Ishikawa (cell line): ENCODE measurements at regions not wholly inside any gene's neighbourhood (a gene's known extent, or its start where the extent isn't known, plus 50 kb on each side); places are given as distances from the start of the nearest gene placed in this dataset.

Source experiments
- CEBPB ChIP-seq: IDR thresholded peaks from 2 replicates; pipeline ENCODE4 v1.6.1; 2012
- CREB1 ChIP-seq: IDR thresholded peaks from 2 replicates; pipeline ENCODE4 v1.6.1; 2012; ENCODE audit warnings: low read depth
- EGR1 ChIP-seq: IDR thresholded peaks from 2 replicates; pipeline ENCODE4 v1.6.1; 2012
- EP300 ChIP-seq: IDR thresholded peaks from 2 replicates; pipeline ENCODE4 v1.6.1; 2012; ENCODE audit warnings: borderline replicate concordance
- FOXM1 ChIP-seq: IDR thresholded peaks from 2 replicates; pipeline ENCODE4 v1.6.1; 2012; ENCODE audit warnings: low read depth, borderline replicate concordance
- MAX ChIP-seq: IDR thresholded peaks from 2 replicates; pipeline ENCODE4 v1.6.1; 2012
- NFIC ChIP-seq: IDR thresholded peaks from 2 replicates; pipeline ENCODE4 v1.6.1; 2012
- RAD21 ChIP-seq: IDR thresholded peaks from 2 replicates; pipeline ENCODE4 v1.6.1; 2012; ENCODE audit warnings: low read depth
- TAF1 ChIP-seq: IDR thresholded peaks from 2 replicates; pipeline ENCODE4 v1.6.1; 2012; ENCODE audit warnings: low read depth, mild to moderate bottlenecking
- TCF12 ChIP-seq: IDR thresholded peaks from 2 replicates; pipeline ENCODE4 v1.6.1; 2012; ENCODE audit warnings: low read depth
- TEAD4 ChIP-seq: IDR thresholded peaks from 2 replicates; pipeline ENCODE4 v1.6.1; 2012
- YY1 ChIP-seq: IDR thresholded peaks from 2 replicates; pipeline ENCODE4 v1.6.1; 2012; ENCODE audit warnings: low read depth
- ZBTB7A ChIP-seq: IDR thresholded peaks from 2 replicates; pipeline ENCODE4 v1.6.1; 2012; ENCODE audit warnings: low read depth
- TF ChIP-seq, protein P1 (sequence below): IDR thresholded peaks from 2 replicates; pipeline ENCODE4 v1.6.1; 2012; ENCODE audit warnings: low read depth, mild to moderate bottlenecking
- TF ChIP-seq, protein P2 (sequence below): IDR thresholded peaks from 2 replicates; pipeline ENCODE4 v1.6.1; 2012

DNA sequence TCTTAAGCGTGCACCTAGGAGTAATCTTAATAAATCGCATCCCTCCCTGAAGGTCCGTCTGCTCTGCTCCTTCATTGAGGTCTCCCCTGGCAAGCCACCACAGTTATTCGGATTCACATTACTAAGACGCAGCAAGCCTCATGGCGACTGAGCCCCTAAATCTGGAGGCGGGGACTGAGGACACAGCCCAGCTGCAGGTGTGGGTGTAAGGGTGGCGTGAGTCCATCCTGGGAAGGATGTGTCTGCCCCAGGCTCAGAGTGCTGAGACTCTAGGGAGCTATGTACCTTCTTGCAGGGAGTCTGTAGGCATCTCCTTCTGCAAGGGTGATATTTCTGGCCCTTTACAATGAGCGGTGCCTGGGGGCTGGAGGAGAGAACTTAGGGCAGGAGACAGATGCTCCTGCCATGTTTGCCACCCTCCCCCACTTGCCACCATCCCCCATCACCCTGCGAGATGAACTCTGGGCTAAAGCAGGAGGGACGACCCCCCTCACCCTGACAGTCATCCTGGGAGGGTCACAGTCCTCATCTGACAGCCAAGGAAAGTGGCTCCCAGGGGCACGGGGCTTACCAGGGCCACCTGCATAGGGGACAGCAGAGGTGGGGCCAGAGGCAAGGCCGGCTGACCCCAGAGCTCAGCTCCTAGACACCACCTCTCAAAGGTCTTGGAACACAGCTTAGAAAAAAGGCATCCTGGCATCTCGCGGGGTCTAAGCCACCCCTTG, 76.4 kb upstream of the FCN1 start:
- TF ChIP-seq, protein P1, sequence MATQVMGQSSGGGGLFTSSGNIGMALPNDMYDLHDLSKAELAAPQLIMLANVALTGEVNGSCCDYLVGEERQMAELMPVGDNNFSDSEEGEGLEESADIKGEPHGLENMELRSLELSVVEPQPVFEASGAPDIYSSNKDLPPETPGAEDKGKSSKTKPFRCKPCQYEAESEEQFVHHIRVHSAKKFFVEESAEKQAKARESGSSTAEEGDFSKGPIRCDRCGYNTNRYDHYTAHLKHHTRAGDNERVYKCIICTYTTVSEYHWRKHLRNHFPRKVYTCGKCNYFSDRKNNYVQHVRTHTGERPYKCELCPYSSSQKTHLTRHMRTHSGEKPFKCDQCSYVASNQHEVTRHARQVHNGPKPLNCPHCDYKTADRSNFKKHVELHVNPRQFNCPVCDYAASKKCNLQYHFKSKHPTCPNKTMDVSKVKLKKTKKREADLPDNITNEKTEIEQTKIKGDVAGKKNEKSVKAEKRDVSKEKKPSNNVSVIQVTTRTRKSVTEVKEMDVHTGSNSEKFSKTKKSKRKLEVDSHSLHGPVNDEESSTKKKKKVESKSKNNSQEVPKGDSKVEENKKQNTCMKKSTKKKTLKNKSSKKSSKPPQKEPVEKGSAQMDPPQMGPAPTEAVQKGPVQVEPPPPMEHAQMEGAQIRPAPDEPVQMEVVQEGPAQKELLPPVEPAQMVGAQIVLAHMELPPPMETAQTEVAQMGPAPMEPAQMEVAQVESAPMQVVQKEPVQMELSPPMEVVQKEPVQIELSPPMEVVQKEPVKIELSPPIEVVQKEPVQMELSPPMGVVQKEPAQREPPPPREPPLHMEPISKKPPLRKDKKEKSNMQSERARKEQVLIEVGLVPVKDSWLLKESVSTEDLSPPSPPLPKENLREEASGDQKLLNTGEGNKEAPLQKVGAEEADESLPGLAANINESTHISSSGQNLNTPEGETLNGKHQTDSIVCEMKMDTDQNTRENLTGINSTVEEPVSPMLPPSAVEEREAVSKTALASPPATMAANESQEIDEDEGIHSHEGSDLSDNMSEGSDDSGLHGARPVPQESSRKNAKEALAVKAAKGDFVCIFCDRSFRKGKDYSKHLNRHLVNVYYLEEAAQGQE, result no peak
- no peak for TF ChIP-seq FOXM1
- no peak for TF ChIP-seq RAD21
- TF ChIP-seq MAX, result no peak
- no peak for TF ChIP-seq EP300
- TF ChIP-seq CEBPB, result no peak
- TF ChIP-seq YY1, result no peak
- TF ChIP-seq EGR1, result no peak
- no peak for TF ChIP-seq TAF1

DNA sequence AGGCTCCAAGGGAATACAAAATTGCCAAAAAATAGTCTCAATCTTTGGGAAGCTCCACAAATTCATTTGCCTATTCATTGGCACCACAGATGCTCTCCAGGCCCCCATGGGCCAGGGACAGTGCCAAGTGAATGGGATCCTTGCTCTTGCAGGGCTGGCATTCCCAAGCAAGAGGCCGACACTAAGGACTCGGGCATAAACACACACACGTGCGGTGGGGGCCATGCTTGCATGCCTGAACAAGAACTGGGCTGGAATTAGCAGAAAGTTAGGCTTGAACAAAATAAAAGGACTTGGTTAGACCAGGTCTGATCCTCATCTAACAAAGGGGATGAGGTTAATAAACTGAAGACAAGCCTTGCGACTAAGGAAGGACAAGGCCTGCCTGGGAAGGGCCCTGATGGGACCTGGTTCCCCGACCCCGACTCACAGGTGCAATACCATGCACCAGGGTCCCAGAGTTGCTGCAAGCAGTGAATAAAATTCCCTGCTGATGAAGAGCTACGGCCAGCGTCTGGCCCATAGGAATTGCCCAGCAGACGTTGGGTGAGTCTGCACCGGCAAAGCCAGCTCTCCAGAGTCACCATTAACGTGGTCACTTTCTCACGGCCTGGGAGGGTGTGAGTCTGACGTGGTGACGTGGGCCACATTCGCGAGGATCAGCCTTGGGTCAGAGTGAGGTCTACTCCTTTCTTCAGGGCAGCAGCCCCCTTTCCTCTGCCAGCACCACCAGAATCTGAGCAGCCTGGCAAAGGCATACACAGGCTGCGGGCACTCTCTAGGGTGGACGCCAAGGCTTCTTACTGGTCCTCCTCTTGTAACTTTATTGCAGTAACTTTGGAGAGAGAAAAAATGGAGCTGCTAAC, 77.4 kb upstream of the FCN1 start:
- TF ChIP-seq YY1, result no peak
- TF ChIP-seq ZBTB7A, result no peak
- TF ChIP-seq TEAD4, result no peak
- TF ChIP-seq CEBPB, result no peak
- TF ChIP-seq EP300, result no peak
- TF ChIP-seq NFIC, result no peak
- TF ChIP-seq RAD21, result no peak
- TF ChIP-seq FOXM1, result no peak

DNA sequence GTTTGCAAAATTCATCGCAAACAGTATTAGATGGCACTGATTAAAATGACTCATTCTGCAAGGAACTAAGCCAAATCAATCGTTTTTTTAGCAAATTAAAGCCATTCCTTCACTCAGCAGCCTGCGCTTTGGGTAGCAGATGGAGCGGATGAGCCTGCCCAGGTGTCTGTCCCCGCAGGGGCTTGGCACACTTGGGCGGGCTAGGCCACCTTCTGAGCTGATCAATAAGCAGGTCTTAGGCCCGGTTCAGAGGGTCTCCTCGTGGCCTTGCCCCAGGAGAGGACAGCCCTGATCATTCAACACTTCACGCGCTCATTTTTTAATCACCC, 78.0 kb upstream of the FCN1 start:
- no peak for TF ChIP-seq EP300

- no peak for TF ChIP-seq TCF12
Observed at GRCh38 chr9:134996591-134997530, 79.1 kb upstream of the FCN1 start.

GRCh38 chr9:135000647-135001245, 83.0 kb upstream of the FCN1 start:
- TF ChIP-seq, protein P1, result no peak
- no peak for TF ChIP-seq NFIC
- TF ChIP-seq TEAD4, result no peak
- no peak for TF ChIP-seq EGR1
- no peak for TF ChIP-seq FOXM1
- TF ChIP-seq, protein P2, sequence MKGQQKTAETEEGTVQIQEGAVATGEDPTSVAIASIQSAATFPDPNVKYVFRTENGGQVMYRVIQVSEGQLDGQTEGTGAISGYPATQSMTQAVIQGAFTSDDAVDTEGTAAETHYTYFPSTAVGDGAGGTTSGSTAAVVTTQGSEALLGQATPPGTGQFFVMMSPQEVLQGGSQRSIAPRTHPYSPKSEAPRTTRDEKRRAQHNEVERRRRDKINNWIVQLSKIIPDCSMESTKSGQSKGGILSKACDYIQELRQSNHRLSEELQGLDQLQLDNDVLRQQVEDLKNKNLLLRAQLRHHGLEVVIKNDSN, result no peak
- TF ChIP-seq RAD21, result no peak

DNA sequence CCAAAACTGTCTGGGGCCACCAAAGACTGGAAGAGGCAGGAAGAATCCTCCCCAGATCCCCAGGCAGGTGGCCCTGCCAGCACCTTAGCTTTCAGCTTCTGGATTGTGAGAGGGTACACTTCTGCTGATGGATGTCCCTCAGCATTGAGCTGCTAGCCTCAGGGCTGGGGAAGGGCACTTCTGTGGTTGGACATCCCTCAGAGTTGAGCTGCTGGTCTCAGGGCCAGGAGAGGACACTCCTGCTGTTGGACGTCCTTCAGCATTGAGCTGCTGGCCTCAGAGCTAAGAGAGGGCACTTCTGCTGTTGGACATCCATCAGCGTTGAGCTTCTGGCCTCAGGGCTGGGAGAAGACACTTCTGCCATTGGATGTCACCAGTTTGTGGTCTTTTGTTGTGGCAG, 83.8 kb upstream of the FCN1 start:
- no peak for TF ChIP-seq NFIC
- TF ChIP-seq, protein P2, result no peak
- TF ChIP-seq MAX, result no peak
- TF ChIP-seq CREB1, result no peak
- no peak for TF ChIP-seq YY1
- no peak for TF ChIP-seq ZBTB7A
- TF ChIP-seq EP300, result no peak
- no peak for TF ChIP-seq EGR1
- no peak for TF ChIP-seq TEAD4
- no peak for TF ChIP-seq CEBPB
- TF ChIP-seq, protein P1, result no peak
- TF ChIP-seq FOXM1, result no peak
- TF ChIP-seq RAD21, result no peak
- TF ChIP-seq TAF1, result no peak
- no peak for TF ChIP-seq TCF12
